Subcutaneous abdominal adipose tissue (tissue), 5 donors: ENCODE measurements at regions not wholly inside any gene's neighbourhood (a gene's known extent, or its start where the extent isn't known, plus 50 kb on each side); places are given as distances from the start of the nearest gene placed in this dataset.

Source experiments
- H3K27ac ChIP-seq: one replicate; pipeline ENCODE4 v1.7.0; 2013; ENCODE audit warnings: low read depth, mild to moderate bottlenecking, inconsistent platforms, low read length, moderate library complexity
- H3K27me3 ChIP-seq, 5 donors: one replicate each; pipeline ENCODE4 v1.7.0; 2013; ENCODE audit warnings: low read length in 5 of 5, inconsistent platforms in 1 of 5; ENCODE audit not compliant: control insufficient read depth in 5 of 5, insufficient read depth in 4 of 5
- H3K36me3 ChIP-seq, 5 donors: one replicate each; pipeline ENCODE4 v1.7.0; 2013; ENCODE audit warnings: low read length in 5 of 5; ENCODE audit not compliant: control insufficient read depth in 5 of 5, insufficient read depth in 5 of 5
- H3K4me1 ChIP-seq, 5 donors: one replicate each; pipeline ENCODE4 v1.7.0; 2013; ENCODE audit warnings: low read length in 5 of 5, mild to moderate bottlenecking in 3 of 5, moderate library complexity in 1 of 5; ENCODE audit not compliant: control insufficient read depth in 5 of 5, insufficient read depth in 5 of 5
- H3K4me3 ChIP-seq, 5 donors: one replicate each; pipeline ENCODE4 v1.7.0; 2013; ENCODE audit warnings: low read length in 5 of 5, low read depth in 1 of 5
- H3K9ac ChIP-seq, 5 donors: one replicate each; pipeline ENCODE4 v1.7.0; 2013; ENCODE audit warnings: low read length in 5 of 5, mild to moderate bottlenecking in 4 of 5, moderate library complexity in 3 of 5
- H3K9me3 ChIP-seq, 5 donors: one replicate each; pipeline ENCODE4 v1.7.0; 2013; ENCODE audit warnings: low read length in 5 of 5; ENCODE audit not compliant: control insufficient read depth in 5 of 5
- donor health status: healthy.
- donor health status: healthy.
- donor health status: healthy.
- donor health status: healthy.
- donor health status: healthy.

- Histone ChIP-seq H3K27ac (no peak overlapping the region), H3K4me1 (no peaks in the 10 kb centered on the region), H3K9ac (no peak overlapping the region), H3K27me3 (no peaks in the 10 kb centered on the region), H3K36me3 (no peaks in the 10 kb centered on the region), H3K9me3 (peaks cover 0 to 2% (median 0%) of the 10 kb centered on the region in 5 donors), H3K4me3 (no peak overlapping the region)
Measured at GRCh38 chr11:110818032-110818687, 105.9 kb upstream of the ARHGAP20 start.

- Histone ChIP-seq H3K9me3 (peaks cover 0 to 2% (median 0%) of the 10 kb centered on the region in 5 donors), H3K36me3 (no peaks in the 10 kb centered on the region), H3K4me3 (no peak overlapping the region), H3K4me1 (no peaks in the 10 kb centered on the region), H3K27ac (no peak overlapping the region), H3K9ac (no peak overlapping the region), H3K27me3 (no peaks in the 10 kb centered on the region)
Measured at GRCh38 chr11:110812086-110812733, 100.0 kb upstream of the ARHGAP20 start.

GRCh38 chr11:110809417-110810199 is 97.4 kb upstream of the ARHGAP20 start:
- H3K27me3 ChIP-seq = no peaks in the 10 kb centered on the region
- H3K27ac ChIP-seq = no peak overlapping the region
- no peaks in the 10 kb centered on the region for H3K4me1 ChIP-seq
- H3K9ac ChIP-seq = no peak overlapping the region
- H3K9me3 ChIP-seq = no peaks in the 10 kb centered on the region
- no peaks in the 10 kb centered on the region for H3K36me3 ChIP-seq
- no peak overlapping the region for H3K4me3 ChIP-seq

GRCh38 chr11:110808248-110808647 is 96.0 kb upstream of the ARHGAP20 start:
- no peak overlapping the region for H3K27ac ChIP-seq
- no peaks in the 10 kb centered on the region for H3K4me1 ChIP-seq
- H3K9ac ChIP-seq = no peak overlapping the region
- no peaks in the 10 kb centered on the region for H3K9me3 ChIP-seq
- no peak overlapping the region for H3K4me3 ChIP-seq
- no peaks in the 10 kb centered on the region for H3K27me3 ChIP-seq
- H3K36me3 ChIP-seq = no peaks in the 10 kb centered on the region

- Histone ChIP-seq H3K27ac (no peak overlapping the region), H3K9me3 (no peaks in the 10 kb centered on the region), H3K9ac (no peak overlapping the region), H3K4me3 (no peak overlapping the region), H3K4me1 (no peaks in the 10 kb centered on the region), H3K36me3 (no peaks in the 10 kb centered on the region), H3K27me3 (no peaks in the 10 kb centered on the region)
Measured at GRCh38 chr11:110807801-110808200, 95.6 kb upstream of the ARHGAP20 start.

GRCh38 chr11:110805756-110806155 is 93.5 kb upstream of the ARHGAP20 start:
- Histone ChIP-seq H3K4me1 (peaks cover 0 to 6% (median 5%) of the 10 kb centered on the region in 5 donors), H3K9me3 (no peaks in the 10 kb centered on the region), H3K4me3 (no peak overlapping the region), H3K27me3 (no peaks in the 10 kb centered on the region), H3K36me3 (no peaks in the 10 kb centered on the region), H3K27ac (no peak overlapping the region), H3K9ac (no peak overlapping the region)

- no peaks in the 10 kb centered on the region for H3K9me3 ChIP-seq
- H3K9ac ChIP-seq = no peak overlapping the region
- no peak overlapping the region for H3K27ac ChIP-seq
- H3K27me3 ChIP-seq = no peaks in the 10 kb centered on the region
- no peak overlapping the region for H3K4me3 ChIP-seq
- peaks cover 3 to 12% (median 5%) of the 10 kb centered on the region in 5 donors for H3K4me1 ChIP-seq
- no peaks in the 10 kb centered on the region for H3K36me3 ChIP-seq
Measured at GRCh38 chr11:110802162-110802561, 89.9 kb upstream of the ARHGAP20 start.

GRCh38 chr11:110801328-110801727 is 89.1 kb upstream of the ARHGAP20 start:
- no peaks in the 10 kb centered on the region for H3K36me3 ChIP-seq
- H3K27ac ChIP-seq = no peak overlapping the region
- no peak overlapping the region for H3K9ac ChIP-seq
- no peak overlapping the region for H3K4me3 ChIP-seq
- no peaks in the 10 kb centered on the region for H3K27me3 ChIP-seq
- peaks cover 3 to 12% (median 5%) of the 10 kb centered on the region in 5 donors for H3K4me1 ChIP-seq
- H3K9me3 ChIP-seq = no peaks in the 10 kb centered on the region

- H3K9me3 ChIP-seq = no peaks in the 10 kb centered on the region
- H3K4me3 ChIP-seq = no peak overlapping the region
- H3K9ac ChIP-seq = no peak overlapping the region
- H3K36me3 ChIP-seq = no peaks in the 10 kb centered on the region
- H3K27ac ChIP-seq = no peak overlapping the region
- peaks cover 3 to 12% (median 5%) of the 10 kb centered on the region in 5 donors for H3K4me1 ChIP-seq
- H3K27me3 ChIP-seq = no peaks in the 10 kb centered on the region
Measured at GRCh38 chr11:110798201-110798900, 86.1 kb upstream of the ARHGAP20 start.
